Osteocyte (in vitro differentiated cells): ENCODE measurements at regions not wholly inside any gene's neighbourhood (a gene's known extent, or its start where the extent isn't known, plus 50 kb on each side); places are given as distances from the start of the nearest gene placed in this dataset.

Experiments
- DNase-seq: peaks from one replicate; pipeline ENCODE4 v3.0.0; 2021; ENCODE audit warnings: mixed read lengths; ENCODE audit not compliant: unreplicated experiment; ENCODE audit errors: extremely low spot score
- H3K27ac Mint-ChIP-seq: one replicate; pipeline ENCODE4 v1.8.0; 2021; ENCODE audit warnings: mild to moderate bottlenecking, mixed read lengths; ENCODE audit not compliant: unreplicated experiment
- H3K27me3 Mint-ChIP-seq: one replicate; pipeline ENCODE4 v1.8.0; 2021; ENCODE audit warnings: mixed read lengths; ENCODE audit not compliant: unreplicated experiment
- H3K36me3 Mint-ChIP-seq: one replicate; pipeline ENCODE4 v1.8.0; 2021; ENCODE audit warnings: mixed read lengths; ENCODE audit not compliant: unreplicated experiment
- H3K4me1 Mint-ChIP-seq: one replicate; pipeline ENCODE4 v1.8.0; 2021; ENCODE audit warnings: mixed read lengths; ENCODE audit not compliant: unreplicated experiment
- H3K4me3 Mint-ChIP-seq: one replicate; pipeline ENCODE4 v1.8.0; 2021; ENCODE audit warnings: mild to moderate bottlenecking, moderate library complexity, mixed read lengths; ENCODE audit not compliant: unreplicated experiment
- H3K9me3 Mint-ChIP-seq: one replicate; pipeline ENCODE4 v1.8.0; 2021; ENCODE audit warnings: mixed read lengths; ENCODE audit not compliant: unreplicated experiment
- TF ChIP-seq, protein P1 (sequence below): fragments of 200-600 bp; sonication (generic); IDR thresholded peaks from 2 replicates; pipeline ENCODE4 v1.5.0; 2021; ENCODE audit warnings: antibody characterized with exemption, mild to moderate bottlenecking, moderate library complexity

DNA sequence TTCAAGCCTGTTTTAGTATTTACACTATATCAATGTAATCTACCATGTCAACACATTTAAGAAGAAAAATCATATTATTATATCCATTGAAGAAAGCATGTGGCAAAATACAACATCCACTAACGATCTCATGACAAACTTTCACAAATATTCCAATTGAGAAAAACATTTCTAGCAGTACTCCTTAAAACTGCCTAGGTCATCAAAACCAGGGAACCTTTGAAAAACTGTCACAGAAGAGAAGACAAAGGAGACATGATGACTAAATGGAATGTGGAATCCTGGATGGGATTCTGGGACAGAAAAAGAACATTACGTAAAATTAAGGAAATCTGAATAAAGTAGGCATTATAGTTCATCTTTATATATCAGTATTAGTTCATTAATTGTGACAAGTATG, 1091.3 kb upstream of the CDH6 start:
- TF ChIP-seq, protein P1, sequence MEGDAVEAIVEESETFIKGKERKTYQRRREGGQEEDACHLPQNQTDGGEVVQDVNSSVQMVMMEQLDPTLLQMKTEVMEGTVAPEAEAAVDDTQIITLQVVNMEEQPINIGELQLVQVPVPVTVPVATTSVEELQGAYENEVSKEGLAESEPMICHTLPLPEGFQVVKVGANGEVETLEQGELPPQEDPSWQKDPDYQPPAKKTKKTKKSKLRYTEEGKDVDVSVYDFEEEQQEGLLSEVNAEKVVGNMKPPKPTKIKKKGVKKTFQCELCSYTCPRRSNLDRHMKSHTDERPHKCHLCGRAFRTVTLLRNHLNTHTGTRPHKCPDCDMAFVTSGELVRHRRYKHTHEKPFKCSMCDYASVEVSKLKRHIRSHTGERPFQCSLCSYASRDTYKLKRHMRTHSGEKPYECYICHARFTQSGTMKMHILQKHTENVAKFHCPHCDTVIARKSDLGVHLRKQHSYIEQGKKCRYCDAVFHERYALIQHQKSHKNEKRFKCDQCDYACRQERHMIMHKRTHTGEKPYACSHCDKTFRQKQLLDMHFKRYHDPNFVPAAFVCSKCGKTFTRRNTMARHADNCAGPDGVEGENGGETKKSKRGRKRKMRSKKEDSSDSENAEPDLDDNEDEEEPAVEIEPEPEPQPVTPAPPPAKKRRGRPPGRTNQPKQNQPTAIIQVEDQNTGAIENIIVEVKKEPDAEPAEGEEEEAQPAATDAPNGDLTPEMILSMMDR: no peak
- peaks cover 5% of the 10 kb centered on the region for H3K9me3 Mint-ChIP-seq
- DNase-seq: no peak
- H3K36me3 Mint-ChIP-seq: peaks cover 21% of the 10 kb centered on the region
- peak overlapping the region; percentile 99 for H3K27ac Mint-ChIP-seq
- peaks cover 74% of the 10 kb centered on the region for H3K4me1 Mint-ChIP-seq
- no peaks in the 10 kb centered on the region for H3K27me3 Mint-ChIP-seq
- peak overlapping the region; percentile 73 for H3K4me3 Mint-ChIP-seq

DNA sequence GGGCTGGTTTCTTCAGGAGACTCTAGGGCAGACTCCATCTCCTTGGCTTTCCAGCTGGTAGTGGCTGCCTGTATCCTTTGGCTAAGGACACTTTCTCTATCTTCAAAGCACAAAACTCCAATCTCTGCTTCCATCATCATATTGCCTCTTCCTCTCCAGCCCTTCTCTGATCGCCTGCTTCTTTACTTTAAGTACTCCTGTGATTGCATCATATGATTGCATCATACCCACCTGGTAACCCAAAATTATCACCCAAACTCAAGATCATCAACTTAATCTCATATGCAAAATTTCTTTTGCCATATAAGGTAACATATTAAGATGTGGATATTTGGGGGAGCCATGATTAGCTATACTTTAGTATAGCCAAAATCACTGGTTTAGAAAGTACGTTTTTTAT, 1092.6 kb upstream of the CDH6 start:
- peaks cover 75% of the 10 kb centered on the region for H3K4me1 Mint-ChIP-seq
- H3K4me3 Mint-ChIP-seq: peak overlapping the region; percentile 73

DNA sequence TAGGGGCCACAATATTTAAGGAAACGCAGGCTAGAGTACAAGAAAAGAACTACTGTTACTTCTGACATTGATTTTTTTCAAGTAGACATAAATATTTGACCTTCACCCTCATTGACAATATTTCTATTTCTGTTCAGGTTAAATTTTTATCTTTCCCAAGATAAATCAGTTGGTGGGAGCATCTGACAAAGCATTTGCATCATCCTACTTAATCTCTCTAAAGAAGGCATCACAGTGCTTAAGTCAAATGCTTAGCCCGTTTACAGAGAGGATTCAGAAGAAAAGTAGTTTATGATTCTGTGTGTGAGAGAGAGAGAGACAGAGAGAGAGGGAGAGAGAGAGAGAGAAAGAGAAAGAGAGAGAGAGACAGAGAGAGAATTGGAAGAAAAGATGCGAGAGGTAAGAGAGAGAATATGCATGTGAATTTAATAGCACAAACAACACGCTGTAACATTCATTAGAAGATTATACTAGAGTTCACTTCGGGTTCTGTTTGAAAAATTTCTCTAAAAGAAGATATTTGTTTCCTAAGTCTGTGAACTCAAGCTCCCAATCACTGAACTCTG, 1093.3 kb upstream of the CDH6 start:
- H3K4me3 Mint-ChIP-seq: peak overlapping the region; percentile 73
- H3K9me3 Mint-ChIP-seq: no peaks in the 10 kb centered on the region
- no peaks in the 10 kb centered on the region for H3K27me3 Mint-ChIP-seq
- H3K27ac Mint-ChIP-seq: peak overlapping the region; percentile 99
- DNase-seq: no peak
- H3K36me3 Mint-ChIP-seq: peaks cover 27% of the 10 kb centered on the region
- peaks cover 74% of the 10 kb centered on the region for H3K4me1 Mint-ChIP-seq
- TF ChIP-seq, protein P1: no peak

More for the DNA sequence above, 1092.6 kb upstream of the CDH6 start:
- no peak for DNase-seq
- Mint-ChIP-seq H3K27me3 (no peaks in the 10 kb centered on the region), H3K36me3 (peaks cover 22% of the 10 kb centered on the region), H3K27ac (peak overlapping the region; percentile 99), H3K9me3 (no peaks in the 10 kb centered on the region)
- TF ChIP-seq, protein P1: no peak

DNA sequence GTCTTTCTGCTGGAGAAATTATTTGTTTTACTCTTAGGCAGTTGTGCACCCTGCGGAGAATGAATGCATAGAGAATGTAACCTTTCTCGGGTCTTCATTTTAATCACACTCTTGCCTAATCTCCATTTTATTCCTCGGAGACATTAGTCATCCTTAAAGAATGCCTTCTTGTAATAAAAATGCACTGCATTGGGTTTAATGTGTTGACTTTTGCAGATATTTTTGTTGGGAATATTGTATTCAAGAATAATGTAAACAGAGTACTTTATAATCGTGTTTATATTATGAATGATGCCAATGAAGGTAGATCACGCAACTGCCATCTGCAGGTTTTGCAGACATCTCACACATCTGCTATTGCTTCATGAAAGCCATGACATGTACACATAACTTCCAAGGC, 1093.9 kb upstream of the CDH6 start:
- Mint-ChIP-seq H3K4me1 (peaks cover 72% of the 10 kb centered on the region), H3K27ac (peak overlapping the region; percentile 99), H3K9me3 (no peaks in the 10 kb centered on the region), H3K27me3 (no peaks in the 10 kb centered on the region), H3K4me3 (peak overlapping the region; percentile 61), H3K36me3 (peaks cover 27% of the 10 kb centered on the region)
- DNase-seq: no peak
- TF ChIP-seq, protein P1: no peak

DNA sequence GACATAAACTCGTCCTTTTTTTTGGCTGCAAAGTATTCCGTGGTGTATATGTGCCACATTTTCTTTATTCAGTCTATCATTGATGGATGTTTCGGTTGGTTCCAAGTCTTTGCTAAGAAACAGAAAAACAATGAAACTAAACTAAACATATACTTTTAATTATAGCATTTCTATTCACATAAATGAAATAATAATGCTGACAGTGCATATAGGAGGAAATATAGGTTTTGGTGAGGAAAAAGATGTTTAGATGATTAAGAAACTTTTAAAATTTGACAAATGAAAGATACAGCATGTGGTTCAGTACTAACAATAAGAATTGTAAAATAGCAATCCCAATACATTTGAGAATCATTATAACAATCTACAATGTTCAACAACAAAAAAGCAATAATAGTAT, 1094.5 kb upstream of the CDH6 start:
- peaks cover 30% of the 10 kb centered on the region for H3K36me3 Mint-ChIP-seq
- H3K4me1 Mint-ChIP-seq: peaks cover 69% of the 10 kb centered on the region
- H3K27me3 Mint-ChIP-seq: no peaks in the 10 kb centered on the region

More for the DNA sequence above, 1094.5 kb upstream of the CDH6 start:
- TF ChIP-seq, protein P1: no peak
- H3K27ac Mint-ChIP-seq: peak overlapping the region; percentile 93
- peaks cover 5% of the 10 kb centered on the region for H3K9me3 Mint-ChIP-seq
- no peak for DNase-seq
- H3K4me3 Mint-ChIP-seq: no peak overlapping the region
